NCI-H1930 (cell line): ENCODE measurements at regions not wholly inside any gene's neighbourhood (a gene's known extent, or its start where the extent isn't known, plus 50 kb on each side); places are given as distances from the start of the nearest gene placed in this dataset.

ENCODE experiments used
- DNase-seq, 2 experiments: peaks; one replicate each; lab custom pipeline; 2025; lab: John Stamatoyannopoulos, UW

- no peak for DNase-seq
These were observed 53.3 kb downstream of the FOXD1 start for GRCh38 chr5:73395256-73395655.

GRCh38 chr5:73394610-73395009 lies 54.0 kb downstream of the FOXD1 start:
- DNase-seq: no peak

DNA sequence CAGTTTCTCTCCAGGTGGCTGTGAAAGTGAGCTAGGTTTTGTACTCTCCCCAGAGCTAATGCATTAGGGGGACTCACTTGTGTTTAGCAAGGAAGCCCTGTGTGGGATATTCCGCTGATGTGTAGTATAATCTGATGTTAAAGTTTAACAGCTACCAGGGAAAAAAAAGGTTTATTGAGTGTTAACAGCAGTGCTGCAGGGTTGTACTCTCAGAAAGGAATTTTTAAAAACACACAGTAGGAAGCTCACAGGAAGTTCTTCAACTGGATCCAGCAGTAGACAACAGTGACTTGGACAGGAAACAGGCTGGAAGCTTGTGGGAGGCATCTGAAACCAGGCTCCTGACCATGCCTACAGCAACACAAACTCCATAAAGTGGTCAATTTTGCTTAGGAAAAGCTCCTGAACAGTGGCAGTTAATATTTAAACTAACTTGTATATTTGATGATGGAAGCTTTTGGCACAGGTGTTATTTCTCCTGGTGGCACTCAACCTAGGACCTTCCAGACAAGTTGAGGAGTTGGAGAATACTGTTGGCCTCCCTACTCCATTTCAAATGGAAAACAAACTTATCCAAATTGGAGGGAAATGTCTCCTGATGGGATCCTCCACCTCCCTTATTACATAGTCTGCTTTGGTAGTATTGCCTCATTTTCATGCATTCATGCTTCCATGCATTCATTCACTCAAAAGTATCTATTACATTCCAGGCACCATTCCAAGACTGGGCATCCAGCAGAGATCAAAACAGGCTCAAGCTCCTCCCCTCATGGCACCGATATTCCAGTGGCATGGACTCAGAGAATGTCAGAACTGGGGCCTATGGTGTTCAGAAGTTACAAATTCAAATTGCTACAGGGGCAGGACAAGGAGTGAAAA lies 54.7 kb downstream of the FOXD1 start:
- DNase-seq: no peak

- no peak for DNase-seq
These were observed 55.8 kb downstream of the FOXD1 start for GRCh38 chr5:73392775-73393174.

- DNase-seq: no peak
These were observed 57.1 kb downstream of the FOXD1 start for GRCh38 chr5:73391441-73391881.

GRCh38 chr5:73390972-73391371 lies 57.6 kb downstream of the FOXD1 start:
- DNase-seq: no peak

GRCh38 chr5:73388740-73389139 lies 59.8 kb downstream of the FOXD1 start:
- no peak for DNase-seq

DNA sequence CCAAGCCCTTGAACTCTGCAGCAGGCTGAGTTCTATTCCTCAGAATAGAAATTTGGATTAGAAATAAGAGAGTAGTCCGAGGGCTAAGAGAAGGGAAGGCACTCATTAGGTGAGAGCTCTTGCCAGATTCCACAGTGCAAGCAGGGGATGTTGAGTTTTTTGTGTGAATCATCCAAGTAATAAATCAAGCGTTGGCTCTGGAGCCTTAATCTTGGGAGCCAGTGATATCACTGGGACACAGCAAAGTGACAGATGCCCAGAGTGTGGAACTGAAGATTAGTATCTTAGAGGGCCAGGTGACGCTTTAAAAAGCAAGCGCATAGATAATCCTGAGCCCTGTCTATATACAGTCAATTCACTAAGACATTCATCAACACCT lies 60.3 kb downstream of the FOXD1 start:
- no peak for DNase-seq

DNA sequence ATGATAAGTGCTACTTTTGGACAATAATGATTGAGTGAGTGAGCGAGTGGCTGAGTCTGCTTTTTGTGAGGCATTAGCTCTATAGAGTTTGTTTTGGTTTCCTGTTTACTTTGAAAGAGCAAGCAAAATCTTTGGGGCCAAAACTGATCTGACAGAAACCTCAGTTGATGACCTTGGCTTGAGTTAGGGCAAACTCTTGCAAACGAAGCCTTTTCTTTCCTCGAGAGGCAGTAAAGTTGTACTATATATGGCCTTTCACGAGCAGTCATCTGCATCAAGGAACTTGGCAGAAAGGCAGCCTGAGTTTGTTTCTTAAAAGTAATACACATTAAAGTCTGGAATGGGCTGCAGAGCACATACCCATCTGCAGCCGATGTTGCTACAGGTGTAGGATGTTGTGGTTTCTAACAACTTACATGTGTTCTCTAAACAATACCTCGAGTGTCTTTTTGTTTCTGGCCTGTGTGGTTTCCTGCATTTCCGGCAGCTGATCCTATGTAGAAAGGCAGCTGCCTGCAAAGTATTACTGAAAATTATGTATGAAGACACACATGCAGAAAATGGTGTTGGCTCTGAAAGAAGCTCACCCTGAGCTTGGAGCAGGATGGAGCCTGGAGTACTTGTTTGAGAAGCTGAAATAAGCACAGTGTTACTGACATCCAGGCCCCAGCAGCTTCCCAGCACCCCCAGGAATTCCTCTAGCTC lies 60.8 kb downstream of the FOXD1 start:
- no peak for DNase-seq

GRCh38 chr5:73387149-73387591 lies 61.4 kb downstream of the FOXD1 start:
- DNase-seq: no peak

DNA sequence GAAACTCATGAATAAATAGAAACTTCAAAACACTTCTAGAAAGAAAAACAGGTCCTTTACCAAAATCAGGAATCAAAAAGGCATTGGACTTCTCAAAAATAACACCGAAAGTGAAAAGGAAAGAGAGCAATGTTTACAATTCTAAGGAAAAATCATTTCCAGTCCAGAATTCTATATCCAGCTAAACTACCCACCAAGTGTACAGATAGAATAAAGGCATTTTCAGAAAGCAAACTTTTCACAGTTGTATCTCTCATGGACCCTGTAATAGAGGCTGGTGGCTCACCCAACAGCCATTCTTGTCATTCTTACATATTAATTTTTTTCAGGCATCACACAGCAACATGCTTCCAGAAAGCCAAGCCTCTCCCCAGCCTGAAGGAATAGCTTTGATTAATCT lies 63.7 kb downstream of the FOXD1 start:
- no peak for DNase-seq

- DNase-seq: no peak
These were observed 66.2 kb downstream of the FOXD1 start for GRCh38 chr5:73382401-73382740.

GRCh38 chr5:73381590-73382400 lies 66.8 kb downstream of the FOXD1 start:
- no peak for DNase-seq

DNA sequence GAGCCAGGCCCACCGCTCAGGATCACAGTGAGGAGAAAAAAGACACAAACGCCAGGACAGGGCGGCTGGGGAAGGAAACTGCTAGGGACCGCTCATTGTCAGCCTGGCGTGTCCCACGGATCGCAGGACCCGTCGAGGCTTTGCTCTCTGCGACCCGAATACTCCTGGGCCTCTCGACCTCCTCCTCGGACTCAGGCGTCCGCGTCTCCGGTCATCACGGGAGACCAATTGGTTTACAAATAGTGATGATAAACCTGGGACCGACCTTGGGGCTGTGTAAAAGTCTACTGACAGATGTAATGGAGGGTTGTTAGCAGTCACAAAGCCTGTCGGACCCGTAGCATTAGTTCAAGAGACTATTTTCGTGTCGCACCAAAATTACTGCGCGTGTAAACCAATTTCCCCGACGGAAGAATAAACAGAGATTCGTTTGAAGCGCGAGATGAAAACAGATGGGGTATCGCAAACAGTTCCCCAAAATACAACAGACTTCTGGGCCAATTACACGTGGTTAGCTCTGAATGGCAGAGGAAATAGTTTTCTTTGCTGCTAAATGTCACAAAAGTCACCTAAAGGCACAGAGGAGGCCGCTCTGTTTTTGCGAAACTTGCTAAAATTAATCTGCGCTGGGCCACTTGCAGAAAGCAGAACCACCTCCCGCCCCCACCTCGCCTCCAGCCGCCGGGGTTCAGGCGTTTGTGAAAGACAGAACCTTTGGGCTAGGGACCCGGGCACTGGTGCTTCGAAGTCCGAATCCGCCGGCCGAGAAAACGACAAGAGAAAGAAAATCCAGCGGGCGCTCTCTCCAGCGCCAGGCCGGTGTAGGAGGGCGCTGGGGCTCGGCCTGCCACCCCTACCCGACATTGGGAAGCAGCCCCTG lies 67.6 kb downstream of the FOXD1 start:
- no peak for DNase-seq

- no peak for DNase-seq
These were observed 68.5 kb downstream of the FOXD1 start for GRCh38 chr5:73380041-73380440.

- DNase-seq: no peak
These were observed 69.1 kb downstream of the FOXD1 start for GRCh38 chr5:73379435-73379834.

DNA sequence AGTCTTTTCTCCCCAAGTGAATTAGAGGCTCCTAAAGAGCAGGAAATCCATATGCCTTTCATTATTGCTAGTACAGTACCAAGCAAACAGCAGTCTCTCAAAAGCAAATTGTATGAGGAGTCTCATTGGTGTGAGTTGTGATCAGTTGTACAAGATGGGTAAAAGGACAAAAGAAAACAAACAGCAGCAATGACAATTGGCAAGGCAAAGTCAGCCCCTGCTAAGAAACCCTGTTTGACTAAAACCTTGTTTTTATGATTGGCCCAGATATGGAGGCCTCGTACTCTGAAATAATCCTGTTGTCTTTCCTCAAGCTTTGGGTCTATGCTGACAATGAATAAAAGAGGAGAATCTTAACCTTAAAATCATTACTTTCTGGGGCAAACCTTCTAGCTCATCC lies 69.8 kb downstream of the FOXD1 start:
- no peak for DNase-seq

- DNase-seq: no peak
These were observed 70.5 kb downstream of the FOXD1 start for GRCh38 chr5:73378070-73378469.

GRCh38 chr5:73376618-73377170 lies 71.9 kb downstream of the FOXD1 start:
- no peak for DNase-seq

DNA sequence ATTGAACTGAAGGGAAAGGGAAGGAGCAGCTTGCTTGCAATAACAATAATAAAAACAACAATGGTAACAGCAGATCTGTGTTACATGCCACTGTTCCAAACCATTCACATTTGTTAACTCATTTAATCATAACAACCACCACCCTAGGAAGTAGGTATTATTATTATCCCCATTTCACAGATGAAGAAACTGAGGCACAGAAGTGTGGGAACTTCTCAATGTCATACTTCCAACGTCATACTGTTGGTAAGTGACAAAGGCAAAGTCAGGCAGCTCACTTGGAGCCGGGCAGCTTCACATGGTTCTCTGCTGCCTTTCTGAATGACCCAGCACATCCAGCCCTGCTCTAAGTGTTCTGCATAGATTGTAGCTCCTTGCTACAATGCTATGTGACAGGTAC lies 72.6 kb downstream of the FOXD1 start:
- DNase-seq: no peak

DNA sequence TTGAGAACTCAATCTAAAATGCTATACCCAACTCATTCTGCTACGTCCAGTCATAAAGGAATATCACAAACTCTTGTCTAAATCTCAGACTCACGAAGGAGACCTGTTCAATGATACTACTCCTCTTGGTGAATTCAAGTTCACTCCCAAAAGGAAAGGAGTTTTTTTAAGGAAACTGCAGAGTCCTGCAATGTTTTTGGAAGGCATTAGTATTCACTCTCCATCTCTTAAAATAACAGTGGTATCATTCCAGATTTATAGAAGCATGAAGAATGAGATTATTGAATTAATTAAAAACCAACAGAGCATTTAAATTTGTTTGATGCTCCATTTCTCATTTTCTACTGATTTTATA lies 73.4 kb downstream of the FOXD1 start:
- no peak for DNase-seq
